PC-3 (cell line): ENCODE measurements at regions not wholly inside any gene's neighbourhood (a gene's known extent, or its start where the extent isn't known, plus 50 kb on each side); places are given as distances from the start of the nearest gene placed in this dataset.

Source experiments
- ATAC-seq: fragments of 200-7000 bp; cut with Tn5 transposase; 2 replicates; pipeline ENCODE4 v1.9.1; 2020; ENCODE audit warnings: mild to moderate bottlenecking, moderate library complexity
- BruUV-seq: library from RNA; stranded (reverse); fragments of 400-500 nt; replicated peaks from 2 replicates; lab custom pipeline; 2021; lab: Mats Ljungman, UMichigan
- CTCF ChIA-PET: fragments of 300-600 bp; sonication (Branson Sonifier 250); formaldehyde crosslinking; loops from one replicate; lab custom pipeline; 2022; ENCODE audit warnings: antibody characterized with exemption; lab: Charles Lee
- POLR2A ChIA-PET: fragments of 300-600 bp; sonication (Branson Sonifier 250); formaldehyde crosslinking; loops from one replicate; lab custom pipeline; 2022; ENCODE audit warnings: antibody characterized with exemption; ENCODE audit not compliant: unreplicated experiment; lab: Charles Lee
- DNase-seq: peaks from one replicate; pipeline ENCODE4 v3.0.0-alpha.2; 2015
- H2AFZ ChIP-seq: fragments of 300-600 bp; sonication (generic); 2 replicates; pipeline ENCODE4 v1.6.0; 2016; ENCODE audit warnings: antibody characterized with exemption, low read length
- H3F3A ChIP-seq: fragments of 300-600 bp; sonication (generic); one replicate; pipeline ENCODE4 v1.6.0; 2017; ENCODE audit warnings: antibody characterized with exemption, low read length, control low read depth, mild to moderate bottlenecking; ENCODE audit not compliant: unreplicated experiment
- H3K27ac ChIP-seq: fragments of 300-600 bp; sonication (generic); 2 replicates; pipeline ENCODE4 v1.5.1; 2016; ENCODE audit warnings: mild to moderate bottlenecking, low read length
- H3K27me3 ChIP-seq: fragments of 300-600 bp; sonication (generic); 2 replicates; pipeline ENCODE4 v1.6.1; 2016; ENCODE audit warnings: low read length, mixed read lengths
- H3K36me3 ChIP-seq: fragments of 300-600 bp; sonication (generic); 2 replicates; pipeline ENCODE4 v1.6.1; 2016; ENCODE audit warnings: low read depth, mixed run types, low read length, mixed read lengths
- H3K4me1 ChIP-seq: fragments of 300-600 bp; sonication (generic); 2 replicates; pipeline ENCODE4 v1.5.1; 2016; ENCODE audit warnings: low read length; ENCODE audit not compliant: insufficient read depth
- H3K4me2 ChIP-seq: fragments of 300-600 bp; sonication (generic); 2 replicates; pipeline ENCODE4 v1.6.0; 2016; ENCODE audit warnings: low read length
- H3K4me3 ChIP-seq: fragments of 300-600 bp; sonication (generic); 2 replicates; pipeline ENCODE4 v1.5.1; 2016; ENCODE audit warnings: mild to moderate bottlenecking, low read length, mixed read lengths
- H3K79me2 ChIP-seq: fragments of 300-600 bp; sonication (generic); 2 replicates; pipeline ENCODE4 v1.6.1; 2017; ENCODE audit warnings: low read length, mixed read lengths
- H3K9ac ChIP-seq: fragments of 300-600 bp; sonication (generic); 2 replicates; pipeline ENCODE4 v1.6.0; 2016; ENCODE audit warnings: mild to moderate bottlenecking, low read length
- H3K9me2 ChIP-seq: fragments of 300-600 bp; sonication (generic); replicated peaks from 2 replicates; pipeline ENCODE4 v1.6.1; 2016; ENCODE audit warnings: mixed run types, low read length, mixed read lengths
- H3K9me3 ChIP-seq: fragments of 300-600 bp; sonication (generic); 2 replicates; pipeline ENCODE4 v1.6.1; 2016; ENCODE audit warnings: low read length, mixed read lengths
- H4K20me1 ChIP-seq: fragments of 300-600 bp; sonication (generic); 2 replicates; pipeline ENCODE4 v1.6.1; 2016; ENCODE audit warnings: low read length, mixed read lengths
- EZH2 ChIP-seq: fragments of 300-600 bp; sonication (generic); IDR thresholded peaks from one replicate; pipeline ENCODE4 v1.6.1; 2017; ENCODE audit warnings: antibody characterized with exemption, mild to moderate bottlenecking, low read length; ENCODE audit not compliant: unreplicated experiment
- EZH2phosphoT487 ChIP-seq: fragments of 300-600 bp; sonication (generic); IDR thresholded peaks from 2 replicates; pipeline ENCODE4 v1.6.1; 2018; ENCODE audit warnings: mild to moderate bottlenecking, antibody characterized with exemption, low read length, borderline replicate concordance
- intact Hi-C: fragments of 100-400 bp; cut with micrococcal nuclease; formaldehyde crosslinking; loops from 2 replicates; pipeline ENCODE4 v1.9.0; 2023
- TF ChIP-seq, protein P1 (sequence below): fragments of 300-600 bp; sonication (generic); conservative IDR thresholded peaks from 2 replicates; pipeline ENCODE4 v1.5.1; 2017; ENCODE audit warnings: antibody characterized with exemption, low read depth, mild to moderate bottlenecking, low read length

DNA sequence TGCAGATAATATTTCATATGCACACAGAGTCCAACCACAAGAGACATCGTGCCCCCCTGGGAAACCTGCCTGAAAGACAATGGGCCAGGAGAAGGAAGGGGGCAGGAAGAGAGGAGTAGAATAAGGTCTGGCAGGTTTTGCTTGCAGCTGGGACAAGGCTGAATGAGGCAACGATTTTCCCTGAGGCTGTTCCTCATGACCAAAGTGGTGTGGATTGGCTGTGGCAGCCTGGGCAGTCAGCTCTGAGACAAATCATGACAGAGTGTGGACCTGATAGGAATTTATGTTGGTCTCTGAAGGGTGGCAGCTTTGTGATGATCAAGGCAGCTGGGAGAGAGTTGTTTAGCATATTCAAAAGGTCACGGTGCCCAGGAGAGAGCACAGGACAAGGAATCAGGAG lies 119.3 kb downstream of the NMUR2 start:
- Histone ChIP-seq H3K4me3 (no peak overlapping the region), H3K79me2 (no peaks in the 10 kb centered on the region), H3K27ac (no peak overlapping the region), H3K4me2 (no peak overlapping the region), H3K9me3 (no peaks in the 10 kb centered on the region), H4K20me1 (no peaks in the 10 kb centered on the region), H3K9me2 (no peaks in the 10 kb centered on the region), H3K36me3 (no peaks in the 10 kb centered on the region), H2AFZ (no peak overlapping the region), H3F3A (no peaks in the 10 kb centered on the region), H3K4me1 (no peaks in the 10 kb centered on the region), H3K27me3 (no peaks in the 10 kb centered on the region), H3K9ac (no peak overlapping the region)
- TF ChIP-seq EZH2 (no peak), EZH2phosphoT487 (no peak)
- TF ChIP-seq, protein P1, sequence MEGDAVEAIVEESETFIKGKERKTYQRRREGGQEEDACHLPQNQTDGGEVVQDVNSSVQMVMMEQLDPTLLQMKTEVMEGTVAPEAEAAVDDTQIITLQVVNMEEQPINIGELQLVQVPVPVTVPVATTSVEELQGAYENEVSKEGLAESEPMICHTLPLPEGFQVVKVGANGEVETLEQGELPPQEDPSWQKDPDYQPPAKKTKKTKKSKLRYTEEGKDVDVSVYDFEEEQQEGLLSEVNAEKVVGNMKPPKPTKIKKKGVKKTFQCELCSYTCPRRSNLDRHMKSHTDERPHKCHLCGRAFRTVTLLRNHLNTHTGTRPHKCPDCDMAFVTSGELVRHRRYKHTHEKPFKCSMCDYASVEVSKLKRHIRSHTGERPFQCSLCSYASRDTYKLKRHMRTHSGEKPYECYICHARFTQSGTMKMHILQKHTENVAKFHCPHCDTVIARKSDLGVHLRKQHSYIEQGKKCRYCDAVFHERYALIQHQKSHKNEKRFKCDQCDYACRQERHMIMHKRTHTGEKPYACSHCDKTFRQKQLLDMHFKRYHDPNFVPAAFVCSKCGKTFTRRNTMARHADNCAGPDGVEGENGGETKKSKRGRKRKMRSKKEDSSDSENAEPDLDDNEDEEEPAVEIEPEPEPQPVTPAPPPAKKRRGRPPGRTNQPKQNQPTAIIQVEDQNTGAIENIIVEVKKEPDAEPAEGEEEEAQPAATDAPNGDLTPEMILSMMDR = no peak
- ATAC-seq (no peak), DNase-seq (no peak)
- ChIA-PET POLR2A (no interaction called here), CTCF (no interaction called here)
- intact Hi-C loops = no loop called here
- BruUV-seq = no TSS peak

DNA sequence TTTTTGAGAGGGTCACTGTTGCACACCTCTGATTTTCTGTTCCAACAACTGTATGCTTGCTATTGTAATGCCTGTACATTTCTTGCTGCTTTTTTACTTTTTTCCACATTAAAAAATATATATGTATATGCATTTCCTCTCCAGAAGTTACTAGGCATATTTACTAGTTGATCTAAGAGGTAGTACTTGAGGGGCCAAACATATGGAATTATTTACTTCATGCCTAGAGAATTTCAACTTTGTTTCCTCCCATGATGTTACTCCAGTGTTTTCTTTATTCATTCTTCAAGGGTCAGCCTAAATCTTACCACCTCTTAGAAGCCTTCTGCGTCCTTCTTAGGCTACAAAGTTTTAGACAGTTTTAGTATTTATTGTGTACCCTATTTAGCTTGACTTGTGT lies 122.7 kb downstream of the NMUR2 start:
- BruUV-seq = no TSS peak
- intact Hi-C loops = no loop called here
- no peak for DNase-seq

GRCh38 chr5:152277936-152278335 lies 127.1 kb downstream of the NMUR2 start:
- Histone ChIP-seq H3K9ac (no peak overlapping the region), H3K27ac (no peak overlapping the region), H3K9me3 (no peaks in the 10 kb centered on the region), H3F3A (no peaks in the 10 kb centered on the region), H4K20me1 (no peaks in the 10 kb centered on the region), H3K4me2 (no peak overlapping the region), H3K9me2 (no peaks in the 10 kb centered on the region), H3K79me2 (no peaks in the 10 kb centered on the region), H3K27me3 (no peaks in the 10 kb centered on the region), H3K4me1 (no peaks in the 10 kb centered on the region), H3K4me3 (no peak overlapping the region), H3K36me3 (no peaks in the 10 kb centered on the region), H2AFZ (no peak overlapping the region)
- ATAC-seq (no peak), DNase-seq (no peak)
- intact Hi-C loops = no loop called here
- TF ChIP-seq, protein P1 = no peak
- TF ChIP-seq EZH2 (no peak), EZH2phosphoT487 (no peak)
- ChIA-PET CTCF (no interaction called here), POLR2A (no interaction called here)
- BruUV-seq = no TSS peak

More for the DNA sequence above, 122.7 kb downstream of the NMUR2 start:
- POLR2A ChIA-PET = no interaction called here
- no peak overlapping the region for H3K4me3 ChIP-seq
- no peaks in the 10 kb centered on the region for H3K36me3 ChIP-seq
- TF ChIP-seq EZH2 (no peak), EZH2phosphoT487 (no peak)
- H3K9me3 ChIP-seq = no peaks in the 10 kb centered on the region
- H3K4me2 ChIP-seq = no peak overlapping the region
- H4K20me1 ChIP-seq = no peaks in the 10 kb centered on the region
- H3K9me2 ChIP-seq = no peaks in the 10 kb centered on the region
- no peak for ATAC-seq
- no peak overlapping the region for H3K27ac ChIP-seq
- H3K9ac ChIP-seq = no peak overlapping the region
- no peaks in the 10 kb centered on the region for H3F3A ChIP-seq
- no peaks in the 10 kb centered on the region for H3K27me3 ChIP-seq
- H2AFZ ChIP-seq = no peak overlapping the region
- CTCF ChIA-PET = no interaction called here
- H3K4me1 ChIP-seq = no peaks in the 10 kb centered on the region
- no peaks in the 10 kb centered on the region for H3K79me2 ChIP-seq
